ENCODE measurements at regions not wholly inside any gene's neighbourhood (a gene's known extent, or its start where the extent isn't known, plus 50 kb on each side); places are given as distances from the start of the nearest gene placed in this dataset.

GRCh38 chr10:121002586-121003205 lies 151.5 kb downstream of the WDR11 start:
- TF ChIP-seq CTCF (conservative IDR thresholded peaks at IDR 0.05; ENCODE audit: low read depth in 2 of 2) (no peak), EZH2 (IDR thresholded peaks at IDR 0.05; ENCODE audit: low read depth, unreplicated experiment) (no peak), REST (IDR thresholded peaks at IDR 0.05; ENCODE audit: unreplicated experiment) (no peak), POLR2AphosphoS5 (IDR thresholded peaks at IDR 0.05; ENCODE audit: low read depth) (no peak), EZH2phosphoT487 (IDR thresholded peaks at IDR 0.05; ENCODE audit: unreplicated experiment) (no peak), CREB1 (CRISPR knock-in tag; IDR thresholded peaks at IDR 0.05; ENCODE audit: low read depth) (no peak), ZNF331 (CRISPR knock-in tag; IDR thresholded peaks at IDR 0.05; ENCODE audit: low read depth) (no peak), JUNB (IDR thresholded peaks at IDR 0.05; ENCODE audit: unreplicated experiment) (no peak), ZNF462 (CRISPR knock-in tag; IDR thresholded peaks at IDR 0.05) (no peak), ZNF114 (CRISPR knock-in tag; IDR thresholded peaks at IDR 0.05) (no peak)
- TF ChIP-seq, protein P1, sequence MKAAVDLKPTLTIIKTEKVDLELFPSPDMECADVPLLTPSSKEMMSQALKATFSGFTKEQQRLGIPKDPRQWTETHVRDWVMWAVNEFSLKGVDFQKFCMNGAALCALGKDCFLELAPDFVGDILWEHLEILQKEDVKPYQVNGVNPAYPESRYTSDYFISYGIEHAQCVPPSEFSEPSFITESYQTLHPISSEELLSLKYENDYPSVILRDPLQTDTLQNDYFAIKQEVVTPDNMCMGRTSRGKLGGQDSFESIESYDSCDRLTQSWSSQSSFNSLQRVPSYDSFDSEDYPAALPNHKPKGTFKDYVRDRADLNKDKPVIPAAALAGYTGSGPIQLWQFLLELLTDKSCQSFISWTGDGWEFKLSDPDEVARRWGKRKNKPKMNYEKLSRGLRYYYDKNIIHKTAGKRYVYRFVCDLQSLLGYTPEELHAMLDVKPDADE (IDR thresholded peaks at IDR 0.05), result no peak

Data from GM23338 (cell line).